AG04449 (cell line): ENCODE measurements at regions not wholly inside any gene's neighbourhood (a gene's known extent, or its start where the extent isn't known, plus 50 kb on each side); places are given as distances from the start of the nearest gene placed in this dataset.

Experiments
- CTCF ChIA-PET: fragments of 350-600 bp; formaldehyde crosslinking; extraction: SDS; loops from one replicate; lab custom pipeline; 2021; ENCODE audit warnings: antibody characterized with exemption; lab: Yijun Ruan, JAX
- POLR2A ChIA-PET: fragments of 400-600, 350-600 bp; formaldehyde crosslinking; extraction: SDS; loops from one replicate; lab custom pipeline; 2020; ENCODE audit warnings: antibody characterized with exemption, inconsistent platforms; lab: Yijun Ruan, JAX
- DNase-seq: peaks from one replicate; pipeline ENCODE4 v3.0.0-alpha.2; 2010; ENCODE audit warnings: low read depth, low spot score
- H3K4me3 ChIP-seq: 2 replicates; pipeline ENCODE4 v1.5.1; 2011; ENCODE audit warnings: low read depth, mild to moderate bottlenecking, control low read depth, low read length
- CTCF ChIP-seq: IDR thresholded peaks from one replicate; pipeline ENCODE4 v1.5.1; 2011; ENCODE audit warnings: mild to moderate bottlenecking, moderate library complexity, low read length, control low read depth, inconsistent platforms; ENCODE audit not compliant: insufficient read depth; ENCODE audit errors: missing control alignments

- CTCF ChIA-PET, result no interaction called here
- no peak for DNase-seq
- POLR2A ChIA-PET, result no interaction called here
- no peak overlapping the region for H3K4me3 ChIP-seq
- no peak for TF ChIP-seq CTCF
These were observed 110.7 kb upstream of the NIPBL start for GRCh38 chr5:36765876-36766275.

- no peak for TF ChIP-seq CTCF
- no peak for DNase-seq
- H3K4me3 ChIP-seq, result no peak overlapping the region
- ChIA-PET CTCF (no interaction called here), POLR2A (no interaction called here)
These were observed 109.6 kb upstream of the NIPBL start for GRCh38 chr5:36766981-36767380.

- DNase-seq, result no peak
- no peak overlapping the region for H3K4me3 ChIP-seq
- CTCF ChIA-PET, result no interaction called here
- POLR2A ChIA-PET, result no interaction called here
- TF ChIP-seq CTCF, result no peak
These were observed 108.1 kb upstream of the NIPBL start for GRCh38 chr5:36768450-36768849.

GRCh38 chr5:36769129-36769770 lies 107.3 kb upstream of the NIPBL start:
- CTCF ChIA-PET, result no interaction called here
- POLR2A ChIA-PET, result no interaction called here
- no peak for DNase-seq
- TF ChIP-seq CTCF, result no peak
- H3K4me3 ChIP-seq, result no peak overlapping the region

GRCh38 chr5:36770125-36770524 lies 106.4 kb upstream of the NIPBL start:
- no peak overlapping the region for H3K4me3 ChIP-seq
- CTCF ChIA-PET, result no interaction called here
- no peak for TF ChIP-seq CTCF
- POLR2A ChIA-PET, result no interaction called here
- no peak for DNase-seq

- ChIA-PET POLR2A (no interaction called here), CTCF (no interaction called here)
These were observed 104.1 kb upstream of the NIPBL start for GRCh38 chr5:36772276-36773140.

More at GRCh38 chr5:36772276-36773140, 104.1 kb upstream of the NIPBL start:
- no peak for DNase-seq
- no peak overlapping the region for H3K4me3 ChIP-seq
- TF ChIP-seq CTCF, result no peak
